ENCODE measurements at regions not wholly inside any gene's neighbourhood (a gene's known extent, or its start where the extent isn't known, plus 50 kb on each side); places are given as distances from the start of the nearest gene placed in this dataset.

- no peak for TF ChIP-seq CTCF (IDR thresholded peaks at IDR 0.05)
- TF ChIP-seq POLR2A (IDR thresholded peaks at IDR 0.05) = no peak
- TF ChIP-seq EP300 (IDR thresholded peaks at IDR 0.05) = no peak
Measured at GRCh38 chr18:5651736-5652135, 107.9 kb upstream of the EPB41L3 start.

Data from ovary (tissue), 3 donors.